ENCODE measurements at regions not wholly inside any gene's neighbourhood (a gene's known extent, or its start where the extent isn't known, plus 50 kb on each side); places are given as distances from the start of the nearest gene placed in this dataset.

- no peak for TF ChIP-seq NANOG (IDR thresholded peaks at IDR 0.05; ENCODE audit: borderline replicate concordance)
Measured at GRCh38 chr5:108564441-108564840, 182.5 kb upstream of the FBXL17 start (continued).

GRCh38 chr5:108562205-108562454 lies 180.2 kb upstream of the FBXL17 start:
- Mint-ChIP-seq H3K27ac (no peak overlapping the region), H3K27me3 (ENCODE audit: insufficient read depth, low read depth, poor library complexity) (peaks cover 2% of the 10 kb centered on the region), H3K36me3 (ENCODE audit: low read depth) (peaks cover 47% of the 10 kb centered on the region), H3K4me1 (peaks cover 35% of the 10 kb centered on the region), H3K4me3 (no peak overlapping the region), H3K9me3 (peaks cover 36% of the 10 kb centered on the region)
- Histone ChIP-seq H3K36me3 (ENCODE audit: insufficient read depth) (0 out of 2 replicates have a peak, but pooled peaks cover 3% of the 10 kb centered on the region), H3K4me1 (ENCODE audit: insufficient read depth) (peaks cover 13% of the 10 kb centered on the region), H3K9me2 (ENCODE audit: insufficient read depth) (peaks cover 17% of the 10 kb centered on the region), H4K20me1 (replicated peaks; ENCODE audit: insufficient read depth) (no peaks in the 10 kb centered on the region), H3K27ac (ENCODE audit: low read depth) (no peak overlapping the region), H3K4me3 (no peak overlapping the region), H3K4me2 (no peak overlapping the region), H3F3A (replicated peaks; ENCODE audit: low read depth) (no peaks in the 10 kb centered on the region; the same call in 1 of the 2 replicates), H3K27me3 (ENCODE audit: insufficient read depth) (no peaks in the 10 kb centered on the region), H2AFZ (no peak overlapping the region), H3K79me2 (replicated peaks; ENCODE audit: insufficient read depth) (no peaks in the 10 kb centered on the region)
- TF ChIP-seq NANOG (IDR thresholded peaks at IDR 0.05; ENCODE audit: borderline replicate concordance) (0 out of 2 replicates have a peak, but pooled peaks have one; percentile 8), EZH2 (IDR thresholded peaks at IDR 0.05; ENCODE audit: low read depth, unreplicated experiment) (no peak)
- DNase-seq (ENCODE audit: low spot score) (no peak), ATAC-seq (peak; percentile 53)

GRCh38 chr5:108561416-108562204 lies 179.7 kb upstream of the FBXL17 start:
- H3K27ac ChIP-seq (ENCODE audit: low read depth): peak overlapping the region; percentile 85
- no peak overlapping the region for H3K4me3 ChIP-seq
- H3K4me3 Mint-ChIP-seq: no peak overlapping the region
- H3K79me2 ChIP-seq (replicated peaks; ENCODE audit: insufficient read depth): no peaks in the 10 kb centered on the region
- peaks cover 35% of the 10 kb centered on the region for H3K4me1 Mint-ChIP-seq
- DNase-seq (ENCODE audit: low spot score) (peak; percentile 62), ATAC-seq (peak; percentile 90)
- H3K36me3 Mint-ChIP-seq (ENCODE audit: low read depth): peaks cover 47% of the 10 kb centered on the region
- peaks cover 2% of the 10 kb centered on the region for H3K27me3 Mint-ChIP-seq (ENCODE audit: insufficient read depth, low read depth, poor library complexity)
- peak overlapping the region; percentile 47; the same call in 1 of the 2 replicates for H3K4me2 ChIP-seq
- no peaks in the 10 kb centered on the region for H3K27me3 ChIP-seq (ENCODE audit: insufficient read depth)
- peaks cover 22% of the 10 kb centered on the region for H3K9me2 ChIP-seq (ENCODE audit: insufficient read depth)
- TF ChIP-seq NANOG (IDR thresholded peaks at IDR 0.05; ENCODE audit: borderline replicate concordance): no peak
- TF ChIP-seq CTCF (conservative IDR thresholded peaks at IDR 0.05; ENCODE audit: low read depth in 2 of 2): peak in 1 of 2 experiments; percentile 26; a peak in 2 of 4 replicates
- TF ChIP-seq ZNF462 (CRISPR knock-in tag; IDR thresholded peaks at IDR 0.05): peak; percentile 46; the same call in 1 of the 2 replicates
- peaks cover 13% of the 10 kb centered on the region for H3K4me1 ChIP-seq (ENCODE audit: insufficient read depth)
- H2AFZ ChIP-seq: no peak overlapping the region
- H3F3A ChIP-seq (replicated peaks; ENCODE audit: low read depth): no peaks in the 10 kb centered on the region; the same call in 1 of the 2 replicates
- H3K36me3 ChIP-seq (ENCODE audit: insufficient read depth): 0 out of 2 replicates have a peak, but pooled peaks cover 3% of the 10 kb centered on the region
- peaks cover 39% of the 10 kb centered on the region for H3K9me3 Mint-ChIP-seq
- peak overlapping the region; percentile 83 for H3K27ac Mint-ChIP-seq
- no peaks in the 10 kb centered on the region for H4K20me1 ChIP-seq (replicated peaks; ENCODE audit: insufficient read depth)

Data from GM23338 (cell line).